Neural progenitor cell (in vitro differentiated cells): ENCODE measurements at regions not wholly inside any gene's neighbourhood (a gene's known extent, or its start where the extent isn't known, plus 50 kb on each side); places are given as distances from the start of the nearest gene placed in this dataset.

Experiments used
- CTCF ChIP-seq: fragments of 200-600 bp; sonication (generic); IDR thresholded peaks from 2 replicates; pipeline ENCODE4 v1.5.1; 2017; ENCODE audit warnings: antibody characterized with exemption, mild to moderate bottlenecking
- EZH2 ChIP-seq: fragments of 200-600 bp; sonication (generic); IDR thresholded peaks from 2 replicates; pipeline ENCODE4 v1.6.1; 2017; ENCODE audit warnings: antibody characterized with exemption, mild to moderate bottlenecking, moderate library complexity

- TF ChIP-seq CTCF (no peak), EZH2 (no peak)
Measured at GRCh38 chr2:145415151-145415550, 895.2 kb upstream of the ZEB2 start.
